HepG2 (cell line): ENCODE measurements at regions not wholly inside any gene's neighbourhood (a gene's known extent, or its start where the extent isn't known, plus 50 kb on each side); places are given as distances from the start of the nearest gene placed in this dataset.

Source experiments
- ATAC-seq: fragments of 200-7000 bp; cut with Tn5 transposase; 3 replicates; pipeline ENCODE4 v1.9.1; 2020; ENCODE audit warnings: mild to moderate bottlenecking, moderate library complexity
- BruUV-seq: library from RNA; stranded (reverse); fragments of 400-500 nt; replicated peaks from 2 replicates; lab custom pipeline; 2021; lab: Mats Ljungman, UMichigan
- CTCF ChIA-PET: fragments of 300-600 bp; formaldehyde crosslinking; extraction: SDS; loops from one replicate; lab custom pipeline; 2021; ENCODE audit warnings: low total read pairs, inconsistent platforms, low intra/inter-chr PET ratio; lab: Yijun Ruan, JAX
- POLR2A ChIA-PET: fragments of 350-600 bp; sonication (Branson Sonifier 250); formaldehyde crosslinking; loops from one replicate; lab custom pipeline; 2020; ENCODE audit warnings: antibody characterized with exemption, inconsistent platforms; lab: Yijun Ruan, JAX
- DNase-seq: peaks from one replicate; pipeline ENCODE4 v3.0.0-alpha.2; 2015; ENCODE audit warnings: low spot score
- FAIRE-seq: peaks from 3 replicates; lab custom pipeline; 2011; peaks lifted over from hg19 to GRCh38; lab: Jason Lieb, UNC
- H2AFZ ChIP-seq: one replicate; pipeline ENCODE4 v1.6.1; 2011; ENCODE audit warnings: low read length, inconsistent platforms
- H3K27ac ChIP-seq: fragments of 300-600 bp; 3 replicates; pipeline ENCODE4 v1.8.0; 2011; ENCODE audit warnings: mixed run types, mild to moderate bottlenecking, mixed read lengths, low read length, inconsistent platforms; ENCODE audit not compliant: insufficient read depth; ENCODE audit errors: extremely low read length
- H3K27me3 ChIP-seq, 2 experiments: fragments of 200-600 bp in 1 of 2; 2 replicates in 1 of 2; 3 replicates in 1 of 2; pipeline versions ENCODE4 v1.6.0 to v1.8.0; 2011; ENCODE audit warnings: low read length in 2 of 2, mild to moderate bottlenecking in 2 of 2, moderate library complexity in 2 of 2, inconsistent platforms in 1 of 2; ENCODE audit not compliant: insufficient read depth in 2 of 2, control insufficient read depth in 1 of 2
- H3K36me3 ChIP-seq, 2 experiments: fragments of 200-600 bp in 1 of 2; replicated peaks in 1 of 2; 2 replicates in 1 of 2; 3 replicates in 1 of 2; pipeline versions ENCODE4 v1.5.1 to v1.8.0; 2011; ENCODE audit warnings: low read length in 2 of 2, inconsistent platforms in 1 of 2; ENCODE audit not compliant: insufficient read depth in 2 of 2, control insufficient read depth in 1 of 2
- H3K4me1 ChIP-seq: 2 replicates; pipeline ENCODE4 v1.5.1; 2012; ENCODE audit warnings: low read length, inconsistent platforms; ENCODE audit not compliant: insufficient read depth
- H3K4me2 ChIP-seq: 2 replicates; pipeline ENCODE4 v1.6.0; 2011; ENCODE audit warnings: low read depth, low read length, inconsistent platforms
- H3K4me3 ChIP-seq, 3 experiments: fragments of 200-600 bp in 1 of 3; sonication (generic), shearing (Covaris generic) in 1 of 3; replicated peaks in 1 of 3; 2 replicates each; pipeline ENCODE4 v1.5.1; 2011 to 2016; ENCODE audit warnings: low read length in 3 of 3, inconsistent platforms in 2 of 3, low read depth in 2 of 3, mild to moderate bottlenecking in 2 of 3, control low read depth in 1 of 3, mixed read lengths in 1 of 3; ENCODE audit not compliant: insufficient read depth in 1 of 3
- H3K79me2 ChIP-seq: one replicate; pipeline ENCODE4 v1.6.1; 2011; ENCODE audit warnings: low read length, inconsistent platforms; ENCODE audit not compliant: insufficient read depth
- H3K9ac ChIP-seq: 2 replicates; pipeline ENCODE4 v1.6.0; 2011; ENCODE audit warnings: mild to moderate bottlenecking, low read depth, low read length, inconsistent platforms; ENCODE audit not compliant: insufficient read depth
- H3K9me3 ChIP-seq: 2 replicates; pipeline ENCODE4 v1.5.1; 2012; ENCODE audit warnings: mild to moderate bottlenecking, low read length
- H4K20me1 ChIP-seq: 2 replicates; pipeline ENCODE4 v1.6.0; 2011; ENCODE audit warnings: inconsistent platforms, mild to moderate bottlenecking, low read length, moderate library complexity; ENCODE audit not compliant: insufficient read depth
- GATAD1 ChIP-seq: IDR thresholded peaks from 2 replicates; pipeline ENCODE4 v1.6.1; 2016; ENCODE audit warnings: missing genetic modification reagents, missing compliant biosample characterization
- KDM5A ChIP-seq: fragments of 200-600 bp; sonication (generic); IDR thresholded peaks from 2 replicates; pipeline ENCODE4 v1.7.0; 2018; ENCODE audit warnings: antibody characterized with exemption, mild to moderate bottlenecking, low read length, borderline replicate concordance
- NFRKB ChIP-seq: fragments of 450-650 bp; IDR thresholded peaks from 2 replicates; pipeline ENCODE4 v1.6.1; 2017
- RARG ChIP-seq: sonication (generic); formaldehyde crosslinking; IDR thresholded peaks from 2 replicates; pipeline ENCODE4 v1.4.0; 2020; ENCODE audit warnings: low read depth, mild to moderate bottlenecking, missing genetic modification reagents
- SKI ChIP-seq: fragments of 450-650 bp; IDR thresholded peaks from one replicate; pipeline ENCODE4 v1.6.1; 2018; ENCODE audit warnings: mild to moderate bottlenecking; ENCODE audit not compliant: partially characterized antibody
- ZNF333 ChIP-seq: sonication (generic); formaldehyde crosslinking; IDR thresholded peaks from 2 replicates; pipeline ENCODE4 v1.4.0; 2020; ENCODE audit warnings: mild to moderate bottlenecking, missing genetic modification reagents, borderline replicate concordance
- ZNF816 ChIP-seq: sonication (generic); formaldehyde crosslinking; IDR thresholded peaks from 2 replicates; pipeline ENCODE4 v1.8.0; 2022; ENCODE audit warnings: missing genetic modification reagents, mild to moderate bottlenecking, borderline replicate concordance
- WGBS: methylation state at CpG from one replicate; pipeline ENCODE4 v1.1.6; 2017; ENCODE audit warnings: low lambda C conversion rate; 5-methylcytosine and 5-hydroxymethylcytosine counted together
- in situ Hi-C: cut with HindIII; loops from 2 replicates; pipeline ENCODE4 v1.10.0; 2017; ENCODE audit warnings: low pct_unique_long_range_greater_than_20kb; ENCODE audit not compliant: extremely low pct_ligation_motif_present
- intact Hi-C: fragments of 100-400 bp; cut with micrococcal nuclease; formaldehyde crosslinking; loops from one replicate; pipeline ENCODE4 v1.10.0; 2022; ENCODE audit not compliant: unreplicated experiment
- TF ChIP-seq, protein P1 (sequence below): sonication (generic); formaldehyde crosslinking; IDR thresholded peaks from 2 replicates; pipeline ENCODE4 v1.4.0; 2020; ENCODE audit warnings: missing genetic modification reagents
- TF ChIP-seq, protein P2 (sequence below): sonication (generic); formaldehyde crosslinking; IDR thresholded peaks from 2 replicates; pipeline ENCODE4 v1.5.1; 2020; ENCODE audit warnings: mild to moderate bottlenecking, moderate library complexity, missing genetic modification reagents

DNA sequence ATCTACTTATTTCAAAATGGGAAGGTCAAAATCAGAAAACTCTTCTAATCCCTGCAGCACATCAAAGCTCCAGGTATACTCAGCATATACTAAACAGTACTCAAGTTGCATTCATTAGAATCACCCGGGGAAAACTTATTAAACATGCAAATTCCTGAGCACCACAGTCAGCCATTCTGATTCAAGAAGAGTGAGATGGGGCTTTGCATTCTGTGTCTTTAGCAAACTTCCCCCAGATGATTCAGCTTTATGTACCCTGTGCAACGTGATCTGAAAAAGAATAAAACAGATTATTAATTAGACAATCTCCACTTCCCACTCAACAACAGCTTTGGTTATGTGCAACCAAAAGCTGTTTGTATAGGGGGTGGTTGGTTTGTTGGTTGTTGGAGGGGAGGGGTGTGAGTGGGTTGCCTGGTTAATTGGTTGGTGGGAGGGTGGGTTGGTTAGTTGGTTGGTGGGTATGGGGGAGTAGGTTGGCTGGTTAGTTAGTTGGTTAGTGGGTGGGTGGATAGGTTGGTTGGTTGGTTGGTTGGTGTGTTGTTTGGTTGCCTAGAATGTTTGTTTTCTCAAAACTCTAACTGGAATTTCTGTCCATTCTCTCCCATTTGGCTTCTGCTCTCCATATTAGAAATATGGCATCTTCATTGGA lies 112.5 kb upstream of the AGAP1 start:
- in situ Hi-C loops, result no loop called here
- Histone ChIP-seq H3K36me3 (no peaks in the 10 kb centered on the region), H3K4me2 (no peak overlapping the region), H2AFZ (no peak overlapping the region), H3K9ac (no peak overlapping the region), H3K79me2 (no peaks in the 10 kb centered on the region)
- BruUV-seq, result no TSS peak
- 0% methylated on average over 2 of the region's 2 CpGs for WGBS
- TF ChIP-seq ZNF333 (CRISPR knock-in tag) (no peak), ZNF816 (CRISPR knock-in tag) (no peak), SKI (no peak), KDM5A (no peak), GATAD1 (CRISPR knock-in tag) (no peak), RARG (CRISPR knock-in tag) (no peak), NFRKB (no peak)
- TF ChIP-seq, protein P1, sequence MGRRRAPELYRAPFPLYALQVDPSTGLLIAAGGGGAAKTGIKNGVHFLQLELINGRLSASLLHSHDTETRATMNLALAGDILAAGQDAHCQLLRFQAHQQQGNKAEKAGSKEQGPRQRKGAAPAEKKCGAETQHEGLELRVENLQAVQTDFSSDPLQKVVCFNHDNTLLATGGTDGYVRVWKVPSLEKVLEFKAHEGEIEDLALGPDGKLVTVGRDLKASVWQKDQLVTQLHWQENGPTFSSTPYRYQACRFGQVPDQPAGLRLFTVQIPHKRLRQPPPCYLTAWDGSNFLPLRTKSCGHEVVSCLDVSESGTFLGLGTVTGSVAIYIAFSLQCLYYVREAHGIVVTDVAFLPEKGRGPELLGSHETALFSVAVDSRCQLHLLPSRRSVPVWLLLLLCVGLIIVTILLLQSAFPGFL (CRISPR knock-in tag), result no peak
- TF ChIP-seq, protein P2, sequence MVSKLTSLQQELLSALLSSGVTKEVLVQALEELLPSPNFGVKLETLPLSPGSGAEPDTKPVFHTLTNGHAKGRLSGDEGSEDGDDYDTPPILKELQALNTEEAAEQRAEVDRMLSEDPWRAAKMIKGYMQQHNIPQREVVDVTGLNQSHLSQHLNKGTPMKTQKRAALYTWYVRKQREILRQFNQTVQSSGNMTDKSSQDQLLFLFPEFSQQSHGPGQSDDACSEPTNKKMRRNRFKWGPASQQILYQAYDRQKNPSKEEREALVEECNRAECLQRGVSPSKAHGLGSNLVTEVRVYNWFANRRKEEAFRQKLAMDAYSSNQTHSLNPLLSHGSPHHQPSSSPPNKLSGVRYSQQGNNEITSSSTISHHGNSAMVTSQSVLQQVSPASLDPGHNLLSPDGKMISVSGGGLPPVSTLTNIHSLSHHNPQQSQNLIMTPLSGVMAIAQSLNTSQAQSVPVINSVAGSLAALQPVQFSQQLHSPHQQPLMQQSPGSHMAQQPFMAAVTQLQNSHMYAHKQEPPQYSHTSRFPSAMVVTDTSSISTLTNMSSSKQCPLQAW (CRISPR knock-in tag), result no peak
- TF ChIP-seq, all 625 proteins: peak for 0
- ChIA-PET POLR2A (no interaction called here), CTCF (no interaction called here)
- peaks cover 3 to 48% of the 10 kb centered on the region in 2 experiments; a peak in 3 of 5 replicates for H3K27me3 ChIP-seq
- intact Hi-C loops, result no loop called here
- H3K9me3 ChIP-seq, result no peaks in the 10 kb centered on the region
- H4K20me1 ChIP-seq, result no peaks in the 10 kb centered on the region; the same call in 1 of the 2 replicates
- no peak overlapping the region for H3K4me3 ChIP-seq
- H3K27ac ChIP-seq, result no peak overlapping the region
- H3K4me1 ChIP-seq, result no peaks in the 10 kb centered on the region
- ATAC-seq, result no peak
- FAIRE-seq, result no peak
- DNase-seq, result no peak
